Erythroblast (primary cell): ENCODE measurements at regions not wholly inside any gene's neighbourhood (a gene's known extent, or its start where the extent isn't known, plus 50 kb on each side); places are given as distances from the start of the nearest gene placed in this dataset.

Source experiments
- GATA1 ChIP-seq: IDR thresholded peaks from 2 replicates; pipeline ENCODE4 v1.6.1; 2011; ENCODE audit warnings: low read depth, mild to moderate bottlenecking, control low read depth, low read length, moderate library complexity
- POLR2A ChIP-seq: IDR thresholded peaks from 2 replicates; pipeline ENCODE4 v1.6.1; 2011; ENCODE audit warnings: mild to moderate bottlenecking, low read length

GRCh38 chr1:209143916-209144315 lies 439.6 kb upstream of the CAMK1G start:
- TF ChIP-seq POLR2A = no peak
- TF ChIP-seq GATA1 = no peak
